Vagina (tissue), 2 donors: ENCODE measurements at regions not wholly inside any gene's neighbourhood (a gene's known extent, or its start where the extent isn't known, plus 50 kb on each side); places are given as distances from the start of the nearest gene placed in this dataset.

Experiments used
- POLR2A ChIP-seq, 2 donors: fragments of 450-650 bp; IDR thresholded peaks; one replicate each; pipeline ENCODE4 v1.6.1; 2017; ENCODE audit warnings: antibody characterized with exemption in 2 of 2, mild to moderate bottlenecking in 2 of 2, moderate library complexity in 2 of 2
- TF ChIP-seq, protein P1 (sequence below), 3 experiments: fragments of 450-650 bp in 2 of 3; fragments of 200-600 bp in 1 of 3; sonication (generic) in 1 of 3; IDR thresholded peaks; one replicate each; pipeline ENCODE4 v1.5.1; 2017 to 2019; ENCODE audit warnings: antibody characterized with exemption in 3 of 3, mild to moderate bottlenecking in 2 of 3, moderate library complexity in 2 of 3

DNA sequence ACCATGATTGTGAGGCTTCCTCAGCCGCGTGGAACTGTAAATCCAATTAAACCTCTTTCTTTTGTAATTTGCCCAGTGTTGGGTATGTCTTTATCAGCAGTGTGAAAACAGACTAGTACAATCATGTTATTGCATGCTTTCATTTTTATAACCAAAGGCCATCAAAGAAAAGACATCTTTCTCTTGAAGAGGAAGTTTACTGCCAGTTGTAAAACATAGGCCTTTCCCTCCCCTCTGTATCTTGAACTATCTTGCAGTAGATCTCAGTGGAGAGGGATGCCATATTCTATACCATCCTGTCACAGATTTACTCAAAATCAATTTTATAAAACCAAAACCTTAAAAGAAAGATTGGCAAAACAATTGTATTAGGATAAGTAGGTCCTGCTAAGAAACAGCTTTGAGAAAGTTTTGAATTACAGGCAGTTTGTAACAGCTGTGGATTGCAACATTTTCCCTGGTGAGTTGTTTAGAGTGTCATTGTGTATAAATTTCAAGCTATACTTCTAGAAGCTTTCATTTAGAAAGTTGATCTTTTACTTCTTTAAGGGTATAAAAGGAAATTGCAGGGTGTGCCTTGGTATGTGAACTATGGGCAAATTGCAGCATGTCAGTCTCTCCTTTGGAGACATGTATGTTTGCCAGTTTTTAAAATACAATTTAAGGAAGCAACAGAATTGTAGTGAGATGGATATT, 128.0 kb downstream of the ATP23 start:
- TF ChIP-seq, protein P1, sequence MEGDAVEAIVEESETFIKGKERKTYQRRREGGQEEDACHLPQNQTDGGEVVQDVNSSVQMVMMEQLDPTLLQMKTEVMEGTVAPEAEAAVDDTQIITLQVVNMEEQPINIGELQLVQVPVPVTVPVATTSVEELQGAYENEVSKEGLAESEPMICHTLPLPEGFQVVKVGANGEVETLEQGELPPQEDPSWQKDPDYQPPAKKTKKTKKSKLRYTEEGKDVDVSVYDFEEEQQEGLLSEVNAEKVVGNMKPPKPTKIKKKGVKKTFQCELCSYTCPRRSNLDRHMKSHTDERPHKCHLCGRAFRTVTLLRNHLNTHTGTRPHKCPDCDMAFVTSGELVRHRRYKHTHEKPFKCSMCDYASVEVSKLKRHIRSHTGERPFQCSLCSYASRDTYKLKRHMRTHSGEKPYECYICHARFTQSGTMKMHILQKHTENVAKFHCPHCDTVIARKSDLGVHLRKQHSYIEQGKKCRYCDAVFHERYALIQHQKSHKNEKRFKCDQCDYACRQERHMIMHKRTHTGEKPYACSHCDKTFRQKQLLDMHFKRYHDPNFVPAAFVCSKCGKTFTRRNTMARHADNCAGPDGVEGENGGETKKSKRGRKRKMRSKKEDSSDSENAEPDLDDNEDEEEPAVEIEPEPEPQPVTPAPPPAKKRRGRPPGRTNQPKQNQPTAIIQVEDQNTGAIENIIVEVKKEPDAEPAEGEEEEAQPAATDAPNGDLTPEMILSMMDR (IDR thresholded peaks at IDR 0.05) = no peak
- no peak for TF ChIP-seq POLR2A (IDR thresholded peaks at IDR 0.05)
